Left lung (tissue), 4 donors: ENCODE measurements at regions not wholly inside any gene's neighbourhood (a gene's known extent, or its start where the extent isn't known, plus 50 kb on each side); places are given as distances from the start of the nearest gene placed in this dataset.

Experiments used
- ATAC-seq: fragments of 200-7000 bp; cut with Tn5 transposase; one replicate; pipeline ENCODE4 v1.9.1; 2020; ENCODE audit warnings: moderate library complexity
- DNase-seq, 4 donors: peaks; one replicate each; pipeline ENCODE4 v3.0.0-alpha.2; 2013 to 2020
- H3K27ac ChIP-seq, 2 donors: fragments of 200-600 bp; sonication (generic) in 1 of 2; one replicate each; pipeline versions ENCODE4 v1.5.0 to v1.8.0; 2020 to 2021
- H3K27me3 ChIP-seq, 2 donors: fragments of 200-600 bp; sonication (generic) in 1 of 2; one replicate each; pipeline versions ENCODE4 v1.5.0 to v1.8.0; 2020 to 2021
- H3K36me3 ChIP-seq, 2 donors: fragments of 200-600 bp; sonication (generic) in 1 of 2; one replicate each; pipeline versions ENCODE4 v1.5.0 to v1.8.0; 2020 to 2021
- H3K4me1 ChIP-seq, 2 donors: fragments of 200-600 bp; one replicate each; pipeline ENCODE4 v1.8.0; 2021
- H3K4me3 ChIP-seq, 2 donors: fragments of 200-600 bp; sonication (generic) in 1 of 2; one replicate each; pipeline versions ENCODE4 v1.5.0 to v1.8.0; 2020 to 2021; ENCODE audit warnings: mild to moderate bottlenecking in 1 of 2
- H3K9me3 ChIP-seq, 2 donors: fragments of 200-600 bp; sonication (generic) in 1 of 2; one replicate each; pipeline versions ENCODE4 v1.5.0 to v1.8.0; 2020 to 2021
- intact Hi-C, 2 donors: fragments of 100-400 bp; cut with DNase I; formaldehyde crosslinking; loops; one replicate each; pipeline versions ENCODE4 v1.11.2 to v1.14.2; 2022
- TF ChIP-seq, protein P1 (sequence below), 2 donors: fragments of 200-600 bp; sonication (generic) in 1 of 2; IDR thresholded peaks; one replicate each; pipeline versions ENCODE4 v1.5.0 to v1.8.0; 2021; ENCODE audit warnings: antibody characterized with exemption in 2 of 2
- donor health status: DM: no; HTN: yes; CAD: no.
- donor health status: DM: no; HTN: no; CAD: no.

DNA sequence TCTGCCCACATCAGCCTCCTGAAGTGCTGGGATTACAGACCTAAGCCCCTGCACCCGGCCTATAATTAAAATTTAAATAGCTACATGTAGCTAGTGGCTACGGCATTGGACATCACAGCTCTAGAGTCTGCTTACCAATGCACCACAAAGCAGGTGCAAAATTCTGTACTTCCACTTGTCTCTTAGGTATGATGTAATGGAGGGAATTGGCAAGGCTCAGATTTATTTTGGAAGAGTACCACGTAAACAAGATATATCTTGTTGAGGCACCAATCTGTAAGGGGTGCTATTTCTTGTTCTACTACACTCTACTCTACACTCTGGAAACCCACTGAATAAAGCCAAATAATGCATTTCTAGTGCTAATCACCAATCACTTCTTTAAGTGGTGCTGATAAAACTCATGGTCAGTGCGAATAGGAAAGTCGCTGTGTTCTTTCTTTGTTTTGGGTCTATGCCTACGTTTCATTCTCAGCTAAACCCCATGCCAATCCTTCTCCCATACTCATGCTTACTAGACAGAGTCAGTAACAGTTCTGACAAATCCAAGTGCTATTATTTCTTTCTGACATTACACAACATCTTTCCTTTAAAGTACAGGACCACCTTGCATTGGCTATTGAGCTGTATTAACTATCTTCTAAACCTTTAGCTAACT lies 92.3 kb downstream of the GC start:
- no peak for DNase-seq
- intact Hi-C loops: no loop called here
- Histone ChIP-seq H3K9me3 (no peaks in the 10 kb centered on the region), H3K4me3 (no peak overlapping the region), H3K27me3 (no peaks in the 10 kb centered on the region), H3K27ac (no peak overlapping the region), H3K4me1 (no peaks in the 10 kb centered on the region), H3K36me3 (no peaks in the 10 kb centered on the region)
- no peak for ATAC-seq
- TF ChIP-seq, protein P1, sequence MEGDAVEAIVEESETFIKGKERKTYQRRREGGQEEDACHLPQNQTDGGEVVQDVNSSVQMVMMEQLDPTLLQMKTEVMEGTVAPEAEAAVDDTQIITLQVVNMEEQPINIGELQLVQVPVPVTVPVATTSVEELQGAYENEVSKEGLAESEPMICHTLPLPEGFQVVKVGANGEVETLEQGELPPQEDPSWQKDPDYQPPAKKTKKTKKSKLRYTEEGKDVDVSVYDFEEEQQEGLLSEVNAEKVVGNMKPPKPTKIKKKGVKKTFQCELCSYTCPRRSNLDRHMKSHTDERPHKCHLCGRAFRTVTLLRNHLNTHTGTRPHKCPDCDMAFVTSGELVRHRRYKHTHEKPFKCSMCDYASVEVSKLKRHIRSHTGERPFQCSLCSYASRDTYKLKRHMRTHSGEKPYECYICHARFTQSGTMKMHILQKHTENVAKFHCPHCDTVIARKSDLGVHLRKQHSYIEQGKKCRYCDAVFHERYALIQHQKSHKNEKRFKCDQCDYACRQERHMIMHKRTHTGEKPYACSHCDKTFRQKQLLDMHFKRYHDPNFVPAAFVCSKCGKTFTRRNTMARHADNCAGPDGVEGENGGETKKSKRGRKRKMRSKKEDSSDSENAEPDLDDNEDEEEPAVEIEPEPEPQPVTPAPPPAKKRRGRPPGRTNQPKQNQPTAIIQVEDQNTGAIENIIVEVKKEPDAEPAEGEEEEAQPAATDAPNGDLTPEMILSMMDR (IDR thresholded peaks at IDR 0.05): no peak

DNA sequence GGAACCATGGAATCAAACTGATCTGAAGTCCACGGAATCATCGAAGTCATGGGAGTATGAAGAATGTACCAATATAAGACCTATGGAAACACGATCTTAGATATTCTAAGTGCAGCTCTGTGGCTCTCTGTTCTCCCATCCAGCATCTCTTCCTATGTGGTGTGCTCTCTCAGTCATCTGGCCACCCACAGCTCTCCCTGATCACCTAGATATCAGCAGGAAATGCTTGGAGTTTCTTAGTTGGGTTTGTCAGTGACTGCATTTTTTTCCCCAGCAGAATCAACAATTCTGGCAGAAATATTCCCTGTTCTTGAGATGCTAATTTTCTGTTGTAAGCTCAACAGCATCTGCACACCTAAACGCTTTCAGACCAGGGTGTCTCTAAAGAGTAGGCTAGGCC lies 94.1 kb downstream of the GC start:
- no peak overlapping the region for H3K4me3 ChIP-seq
- no peak for DNase-seq
- TF ChIP-seq, protein P1 (IDR thresholded peaks at IDR 0.05): no peak
- no peaks in the 10 kb centered on the region for H3K36me3 ChIP-seq
- no peaks in the 10 kb centered on the region for H3K27me3 ChIP-seq
- no peak for ATAC-seq
- H3K27ac ChIP-seq: no peak overlapping the region
- no peaks in the 10 kb centered on the region for H3K4me1 ChIP-seq
- no peaks in the 10 kb centered on the region for H3K9me3 ChIP-seq
- intact Hi-C loops: no loop called here

DNA sequence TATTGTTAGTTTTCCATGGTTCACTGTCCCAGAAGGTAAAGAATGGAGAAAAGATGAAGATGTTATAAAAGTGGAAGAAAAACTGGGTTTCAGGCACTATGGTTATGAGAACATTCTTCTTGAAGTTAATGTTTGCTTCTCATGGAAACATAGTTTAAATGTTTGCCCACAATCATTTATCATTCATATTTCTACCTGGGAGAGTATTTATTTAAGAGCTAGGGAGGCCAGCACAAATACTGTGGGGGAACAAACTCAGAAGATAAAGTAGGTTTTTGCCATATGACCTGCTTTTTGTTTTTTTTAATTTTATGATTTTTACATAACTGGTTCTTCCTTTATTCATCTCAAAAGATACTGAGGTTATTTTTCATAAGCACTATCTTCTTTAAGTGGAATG lies 96.8 kb downstream of the GC start:
- no peak for ATAC-seq
- no peaks in the 10 kb centered on the region for H3K9me3 ChIP-seq
- no peak overlapping the region for H3K27ac ChIP-seq
- TF ChIP-seq, protein P1 (IDR thresholded peaks at IDR 0.05): no peak
- no peaks in the 10 kb centered on the region for H3K36me3 ChIP-seq
- H3K4me3 ChIP-seq: no peak overlapping the region
- no peaks in the 10 kb centered on the region for H3K27me3 ChIP-seq
- H3K4me1 ChIP-seq: no peaks in the 10 kb centered on the region
- intact Hi-C loops: no loop called here
- no peak for DNase-seq

DNA sequence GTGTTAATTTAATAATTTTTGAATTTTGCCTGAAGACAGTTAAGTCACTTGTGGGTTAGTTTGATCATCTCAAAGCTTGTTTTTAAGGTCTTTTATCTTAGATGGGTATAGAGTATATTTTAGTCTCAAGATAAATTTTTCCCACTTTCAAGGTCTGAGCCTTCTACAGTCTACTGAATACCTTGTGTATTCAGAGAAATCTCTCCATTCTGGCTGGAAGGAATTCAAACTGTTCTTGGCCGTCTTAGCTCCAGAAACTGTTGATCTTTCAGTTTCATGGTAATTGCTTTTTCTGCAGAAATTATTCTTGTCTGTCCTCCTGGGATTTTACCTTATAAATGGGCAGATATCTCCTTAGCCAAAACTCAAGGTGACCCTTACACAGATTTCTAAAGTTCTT lies 97.9 kb downstream of the GC start:
- H3K27ac ChIP-seq: no peak overlapping the region
- ATAC-seq: no peak
- H3K36me3 ChIP-seq: no peaks in the 10 kb centered on the region
- H3K9me3 ChIP-seq: no peaks in the 10 kb centered on the region
- intact Hi-C loops: no loop called here
- TF ChIP-seq, protein P1 (IDR thresholded peaks at IDR 0.05): no peak
- no peaks in the 10 kb centered on the region for H3K4me1 ChIP-seq
- DNase-seq: no peak
- H3K4me3 ChIP-seq: no peak overlapping the region
- no peaks in the 10 kb centered on the region for H3K27me3 ChIP-seq

DNA sequence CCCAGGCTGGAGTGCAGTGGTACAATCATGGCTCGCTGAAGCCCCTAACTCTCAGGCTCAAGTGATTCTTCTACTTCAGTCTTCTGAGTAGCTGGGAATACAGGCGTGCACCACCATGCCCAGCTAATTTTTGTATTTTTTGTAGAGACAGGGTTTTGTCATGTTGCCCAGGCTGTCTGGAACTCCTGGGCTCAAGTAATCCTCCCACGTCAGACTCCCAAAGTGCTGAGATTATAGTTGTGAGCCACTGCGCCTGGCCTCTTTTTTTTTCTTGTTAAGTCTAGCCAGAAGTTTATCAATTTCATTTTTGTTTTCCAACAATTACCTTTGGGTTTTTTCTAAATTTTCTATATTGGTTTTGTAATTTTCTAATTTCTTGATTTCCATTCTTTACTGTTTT lies 100.6 kb downstream of the GC start:
- no peak overlapping the region for H3K4me3 ChIP-seq
- TF ChIP-seq, protein P1 (IDR thresholded peaks at IDR 0.05): no peak
- ATAC-seq (no peak), DNase-seq (no peak)
- intact Hi-C loops: no loop called here
- H3K27ac ChIP-seq: no peak overlapping the region
- H3K36me3 ChIP-seq: no peaks in the 10 kb centered on the region
- no peaks in the 10 kb centered on the region for H3K4me1 ChIP-seq
- H3K9me3 ChIP-seq: no peaks in the 10 kb centered on the region
- no peaks in the 10 kb centered on the region for H3K27me3 ChIP-seq
